Neuronal stem cell (in vitro differentiated cells): ENCODE measurements at regions not wholly inside any gene's neighbourhood (a gene's known extent, or its start where the extent isn't known, plus 50 kb on each side); places are given as distances from the start of the nearest gene placed in this dataset.
"Not testable (repeated sequence)": the region's sequence is repeated elsewhere in the genome, so short reads cannot be mapped to it uniquely, and the experiment has no call there.

Experiments
- DNase-seq: peaks from one replicate; pipeline ENCODE4 v3.0.0-alpha.2; 2013; ENCODE audit warnings: low spot score
- H2AFZ ChIP-seq: one replicate; pipeline ENCODE4 v1.6.1; 2013; ENCODE audit warnings: mild to moderate bottlenecking, low read length, inconsistent platforms
- H2AK5ac ChIP-seq: 2 replicates; pipeline ENCODE4 v1.6.1; 2013; ENCODE audit warnings: low read depth, mild to moderate bottlenecking, inconsistent platforms, low read length, moderate library complexity, mixed read lengths
- H2BK120ac ChIP-seq: 2 replicates; pipeline ENCODE4 v1.6.1; 2013; ENCODE audit warnings: low read depth, mild to moderate bottlenecking, inconsistent platforms, low read length, moderate library complexity, mixed read lengths
- H2BK12ac ChIP-seq: one replicate; pipeline ENCODE4 v1.6.1; 2013; ENCODE audit warnings: low read length, inconsistent platforms
- H2BK15ac ChIP-seq: 2 replicates; pipeline ENCODE4 v1.6.1; 2013; ENCODE audit warnings: mild to moderate bottlenecking, low read length, inconsistent platforms, mixed read lengths
- H2BK5ac ChIP-seq: one replicate; pipeline ENCODE4 v1.6.1; 2013; ENCODE audit warnings: inconsistent platforms, mild to moderate bottlenecking, low read length, moderate library complexity
- H3K14ac ChIP-seq: one replicate; pipeline ENCODE4 v1.6.1; 2013; ENCODE audit warnings: low read length, inconsistent platforms
- H3K18ac ChIP-seq: 2 replicates; pipeline ENCODE4 v1.6.1; 2013; ENCODE audit warnings: low read length, inconsistent platforms
- H3K23ac ChIP-seq: 2 replicates; pipeline ENCODE4 v1.6.1; 2013; ENCODE audit warnings: low read depth, mild to moderate bottlenecking, mixed read lengths, low read length, inconsistent platforms; ENCODE audit not compliant: poor library complexity
- H3K27ac ChIP-seq: replicated peaks from 3 replicates; pipeline ENCODE4 v1.5.1; 2013; ENCODE audit warnings: low read length, inconsistent platforms
- H3K27me3 ChIP-seq, 3 experiments: 2 replicates each; pipeline ENCODE4 v1.6.1; 2013; ENCODE audit warnings: low read length in 3 of 3, mild to moderate bottlenecking in 2 of 3, inconsistent platforms in 1 of 3, low read depth in 1 of 3, mixed read lengths in 1 of 3, moderate library complexity in 1 of 3; ENCODE audit not compliant: control insufficient read depth in 3 of 3, insufficient read depth in 3 of 3
- H3K36me3 ChIP-seq, 2 donors: replicated peaks in 1 of 2; 2 replicates each; pipeline ENCODE4 v1.6.1; 2013; ENCODE audit warnings: low read length in 2 of 2; ENCODE audit not compliant: control insufficient read depth in 2 of 2, insufficient read depth in 2 of 2
- H3K4ac ChIP-seq: 2 replicates; pipeline ENCODE4 v1.6.1; 2013; ENCODE audit warnings: inconsistent platforms, mild to moderate bottlenecking, low read length, moderate library complexity
- H3K4me1 ChIP-seq, 2 donors: 1 replicate in 1 of 2; 2 replicates in 1 of 2; pipeline ENCODE4 v1.6.1; 2013; ENCODE audit warnings: low read length in 2 of 2, low read depth in 1 of 2; ENCODE audit not compliant: control insufficient read depth in 2 of 2, insufficient read depth in 1 of 2
- H3K4me2 ChIP-seq: one replicate; pipeline ENCODE4 v1.6.1; 2013; ENCODE audit warnings: mild to moderate bottlenecking, low read length, inconsistent platforms; ENCODE audit not compliant: insufficient read depth, poor library complexity, severe bottlenecking
- H3K4me3 ChIP-seq, 2 donors: 2 replicates each; pipeline ENCODE4 v1.5.1; 2013; ENCODE audit warnings: low read length in 2 of 2, mild to moderate bottlenecking in 2 of 2, inconsistent platforms in 1 of 2, moderate library complexity in 1 of 2
- H3K79me1 ChIP-seq: one replicate; pipeline ENCODE4 v1.6.1; 2013; ENCODE audit warnings: low read depth, mild to moderate bottlenecking, inconsistent platforms, low read length, moderate library complexity
- H3K9ac ChIP-seq: one replicate; pipeline ENCODE4 v1.6.1; 2013; ENCODE audit warnings: mild to moderate bottlenecking, low read depth, low read length, inconsistent platforms; ENCODE audit not compliant: poor library complexity
- H3K9me3 ChIP-seq, 2 donors: replicated peaks in 1 of 2; 2 replicates each; pipeline versions ENCODE3 to v1.6.1; 2013; ENCODE audit warnings: low read length in 2 of 2, mild to moderate bottlenecking in 2 of 2, inconsistent platforms in 1 of 2, low read depth in 1 of 2, mixed read lengths in 1 of 2, moderate library complexity in 1 of 2; ENCODE audit not compliant: control insufficient read depth in 2 of 2, insufficient read depth in 1 of 2
- H4K8ac ChIP-seq: one replicate; pipeline ENCODE4 v1.6.1; 2013; ENCODE audit warnings: low read depth, mild to moderate bottlenecking, inconsistent platforms, low read length, moderate library complexity
- H4K91ac ChIP-seq: one replicate; pipeline ENCODE4 v1.6.1; 2013; ENCODE audit warnings: low read length, low read depth, mild to moderate bottlenecking, inconsistent platforms; ENCODE audit not compliant: poor library complexity
- WGBS, 2 donors: extraction: QIAGEN DNeasy Blood & Tissue Kit; methylation state at CpG; one replicate each; pipeline ENCODE4 v1.1.7; 2013; ENCODE audit warnings: missing lambda C conversion rate in 2 of 2, mixed read lengths in 1 of 2; ENCODE audit not compliant: insufficient read length in 2 of 2, insufficient replicate concordance in 1 of 2; ENCODE audit errors: extremely low coverage in 2 of 2; 5-methylcytosine and 5-hydroxymethylcytosine counted together

GRCh38 chr5:159586921-159587320, 256.6 kb upstream of the IL12B start:
- no peak for DNase-seq
- Histone ChIP-seq H3K4me1 (no peaks in the 10 kb centered on the region), H2AFZ (no peak overlapping the region), H3K4me3 (no peak overlapping the region), H3K23ac (no peak overlapping the region), H4K91ac (no peak overlapping the region), H3K18ac (no peak overlapping the region), H3K79me1 (no peaks in the 10 kb centered on the region), H3K4ac (no peak overlapping the region), H4K8ac (no peak overlapping the region), H3K27me3 (no peaks in the 10 kb centered on the region), H2AK5ac (no peak overlapping the region), H3K9ac (no peak overlapping the region), H3K9me3 (no peaks in the 10 kb centered on the region), H2BK120ac (no peak overlapping the region), H3K4me2 (no peak overlapping the region), H2BK15ac (no peak overlapping the region), H3K27ac (no peak overlapping the region), H3K14ac (no peak overlapping the region), H2BK5ac (no peak overlapping the region), H2BK12ac (no peak overlapping the region), H3K36me3 (no peaks in the 10 kb centered on the region)
- no CpG with 5 or more reads among the region's 5 CpGs for WGBS, 2 donors

GRCh38 chr5:159588941-159589340, 258.7 kb upstream of the IL12B start:
- H2BK120ac ChIP-seq: no peak overlapping the region
- no peak overlapping the region for H3K18ac ChIP-seq
- no peak overlapping the region for H3K9ac ChIP-seq
- no peak overlapping the region for H3K4me2 ChIP-seq
- no peak overlapping the region for H2AFZ ChIP-seq
- no peak overlapping the region for H3K27ac ChIP-seq
- H4K91ac ChIP-seq: no peak overlapping the region
- WGBS, 2 donors: no CpG with 5 or more reads among the region's 6 CpGs
- H4K8ac ChIP-seq: no peak overlapping the region
- H2AK5ac ChIP-seq: no peak overlapping the region
- no peak overlapping the region for H3K4me3 ChIP-seq
- no peaks in the 10 kb centered on the region for H3K9me3 ChIP-seq
- no peak overlapping the region for H2BK15ac ChIP-seq
- H3K36me3 ChIP-seq: no peaks in the 10 kb centered on the region
- no peak overlapping the region for H3K23ac ChIP-seq
- no peaks in the 10 kb centered on the region for H3K27me3 ChIP-seq
- H2BK5ac ChIP-seq: no peak overlapping the region
- H3K14ac ChIP-seq: no peak overlapping the region
- H3K79me1 ChIP-seq: no peaks in the 10 kb centered on the region
- H3K4me1 ChIP-seq: no peaks in the 10 kb centered on the region
- DNase-seq: no peak
- H2BK12ac ChIP-seq: no peak overlapping the region
- H3K4ac ChIP-seq: no peak overlapping the region

GRCh38 chr5:159593518-159594073, 263.3 kb upstream of the IL12B start:
- Histone ChIP-seq H3K14ac (no peak overlapping the region), H3K4me2 (no peak overlapping the region), H3K23ac (no peak overlapping the region), H3K4me1 (peaks cover 0 to 2% of the 10 kb centered on the region in 2 donors), H2BK120ac (no peak overlapping the region), H3K27ac (no peak overlapping the region), H3K79me1 (no peaks in the 10 kb centered on the region), H3K18ac (no peak overlapping the region), H4K91ac (no peak overlapping the region), H3K36me3 (no peaks in the 10 kb centered on the region), H2BK5ac (no peak overlapping the region), H3K9me3 (peaks cover 0 to 2% of the 10 kb centered on the region in 2 donors), H2AK5ac (no peak overlapping the region), H3K27me3 (no peaks in the 10 kb centered on the region), H2BK15ac (no peak overlapping the region), H2AFZ (no peak overlapping the region), H3K4ac (no peak overlapping the region), H2BK12ac (no peak overlapping the region), H3K4me3 (no peak overlapping the region), H4K8ac (no peak overlapping the region), H3K9ac (no peak overlapping the region)
- no CpG with 5 or more reads among the region's 1 CpG for WGBS, 2 donors
- no peak for DNase-seq

DNA sequence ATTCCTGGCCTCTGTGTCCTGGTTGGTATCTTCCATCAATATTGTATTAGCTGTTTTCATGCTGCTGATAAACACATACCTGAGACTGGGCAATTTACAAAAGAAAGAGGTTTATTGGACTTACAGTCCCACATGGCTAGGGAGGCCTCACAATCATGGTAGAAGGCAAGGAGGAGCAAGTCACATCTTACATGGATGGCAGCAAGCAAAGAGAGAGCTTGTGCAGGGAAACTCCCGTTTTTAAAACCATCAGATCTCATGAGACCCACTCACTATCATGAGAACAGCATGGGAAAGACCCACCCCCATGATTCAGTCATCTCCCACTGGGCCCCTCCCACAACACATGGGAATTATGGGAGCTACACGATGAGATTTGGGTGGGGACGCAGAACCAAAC, 265.3 kb upstream of the IL12B start:
- not testable (repeated sequence) for H3K18ac ChIP-seq, H3K9me3 ChIP-seq, H3K4me2 ChIP-seq, H3K4me1 ChIP-seq, H3K27me3 ChIP-seq, H2BK12ac ChIP-seq, H3K14ac ChIP-seq, H2AFZ ChIP-seq, H3K27ac ChIP-seq, H3K9ac ChIP-seq, H2BK120ac ChIP-seq, H2BK5ac ChIP-seq, H3K23ac ChIP-seq, H2AK5ac ChIP-seq, H3K4ac ChIP-seq, H2BK15ac ChIP-seq, H3K79me1 ChIP-seq, DNase-seq, H4K91ac ChIP-seq, H3K36me3 ChIP-seq, H3K4me3 ChIP-seq, H4K8ac ChIP-seq
- WGBS, 2 donors: no CpG with 5 or more reads among the region's 3 CpGs
